ENCODE measurements at regions not wholly inside any gene's neighbourhood (a gene's known extent, or its start where the extent isn't known, plus 50 kb on each side); places are given as distances from the start of the nearest gene placed in this dataset.

- Histone ChIP-seq H3K27ac (no peak overlapping the region), H3K4me1 (replicated peaks in 1 of 2) (peaks cover 0 to 6% of the 10 kb centered on the region in 2 donors), H3K9me3 (replicated peaks in 1 of 3) (no peaks in the 10 kb centered on the region), H3K36me3 (replicated peaks in 1 of 2) (no peaks in the 10 kb centered on the region), H3K4me3 (no peak overlapping the region), H3K27me3 (no peaks in the 10 kb centered on the region)
- WGBS, 4 donors: 77 to 93% (median 81%) methylated on average over 3 of the region's 3 CpGs
- TF ChIP-seq POLR2A (IDR thresholded peaks at IDR 0.05): no peak
- intact Hi-C loops (cut with DNase I): no loop called here
- no peak for DNase-seq
These were observed 1220.4 kb upstream of the ZEB2 start for GRCh38 chr2:145740302-145740701.

- Histone ChIP-seq H3K36me3 (replicated peaks in 1 of 2) (no peaks in the 10 kb centered on the region), H3K9me3 (replicated peaks in 1 of 3) (no peaks in the 10 kb centered on the region), H3K27ac (no peak overlapping the region), H3K4me1 (replicated peaks in 1 of 2) (no peaks in the 10 kb centered on the region), H3K27me3 (no peaks in the 10 kb centered on the region), H3K4me3 (no peak overlapping the region)
- DNase-seq: no peak
- TF ChIP-seq POLR2A (IDR thresholded peaks at IDR 0.05) (no peak), CTCF (IDR thresholded peaks at IDR 0.05) (no peak)
- 74 to 90% (median 83%) methylated on average over 1 of the region's 1 CpG for WGBS, 4 donors
- intact Hi-C loops (cut with DNase I): no loop called here
These were observed 1219.8 kb upstream of the ZEB2 start for GRCh38 chr2:145739681-145740080.

- TF ChIP-seq POLR2A (IDR thresholded peaks at IDR 0.05): no peak
- TF ChIP-seq CTCF (IDR thresholded peaks at IDR 0.05): no peak
- intact Hi-C loops (cut with DNase I): no loop called here
- Histone ChIP-seq H3K36me3 (replicated peaks in 1 of 2) (no peaks in the 10 kb centered on the region), H3K27ac (no peak overlapping the region), H3K4me3 (no peak overlapping the region), H3K4me1 (replicated peaks in 1 of 2) (no peaks in the 10 kb centered on the region), H3K9me3 (replicated peaks in 1 of 3) (no peaks in the 10 kb centered on the region), H3K27me3 (no peaks in the 10 kb centered on the region)
- 59 to 79% (median 70%) methylated on average over 1 of the region's 1 CpG for WGBS, 4 donors
- DNase-seq: no peak
These were observed 1217.0 kb upstream of the ZEB2 start for GRCh38 chr2:145736871-145737270.

GRCh38 chr2:145731467-145731866, 1211.5 kb upstream of the ZEB2 start:
- Histone ChIP-seq H3K27ac (no peak overlapping the region), H3K36me3 (replicated peaks in 1 of 2) (no peaks in the 10 kb centered on the region), H3K9me3 (replicated peaks in 1 of 3) (no peaks in the 10 kb centered on the region), H3K27me3 (no peaks in the 10 kb centered on the region), H3K4me3 (no peak overlapping the region), H3K4me1 (replicated peaks in 1 of 2) (no peaks in the 10 kb centered on the region)
- DNase-seq: no peak
- intact Hi-C loops (cut with DNase I): no loop called here
- WGBS, 4 donors: 85 to 94% (median 87%) methylated on average over 4 of the region's 4 CpGs
- TF ChIP-seq CTCF (IDR thresholded peaks at IDR 0.05): no peak
- no peak for TF ChIP-seq POLR2A (IDR thresholded peaks at IDR 0.05)

GRCh38 chr2:145729993-145730770, 1210.3 kb upstream of the ZEB2 start:
- TF ChIP-seq CTCF (IDR thresholded peaks at IDR 0.05): no peak
- no peak for TF ChIP-seq POLR2A (IDR thresholded peaks at IDR 0.05)
- no peaks in the 10 kb centered on the region for H3K36me3 ChIP-seq (replicated peaks in 1 of 2)
- no peaks in the 10 kb centered on the region for H3K9me3 ChIP-seq (replicated peaks in 1 of 3)
- WGBS, 4 donors: 85 to 88% (median 88%) methylated on average over 5 of the region's 5 CpGs
- H3K27ac ChIP-seq: no peak overlapping the region
- H3K27me3 ChIP-seq: no peaks in the 10 kb centered on the region
- intact Hi-C loops (cut with DNase I): no loop called here
- no peak for DNase-seq
- H3K4me1 ChIP-seq (replicated peaks in 1 of 2): no peaks in the 10 kb centered on the region
- H3K4me3 ChIP-seq: no peak overlapping the region
